Suprapubic skin (tissue), 4 donors: ENCODE measurements at regions not wholly inside any gene's neighbourhood (a gene's known extent, or its start where the extent isn't known, plus 50 kb on each side); places are given as distances from the start of the nearest gene placed in this dataset.

Source experiments
- DNase-seq, 2 donors: peaks; one replicate each; pipeline ENCODE4 v3.0.0-alpha.2; 2019; ENCODE audit warnings: low spot score in 2 of 2
- H3K27ac ChIP-seq: fragments of 200-600 bp; sonication (generic); one replicate; pipeline ENCODE4 v1.5.1; 2019
- H3K27me3 ChIP-seq: fragments of 200-600 bp; sonication (generic); one replicate; pipeline ENCODE4 v1.5.1; 2019
- H3K36me3 ChIP-seq: fragments of 200-600 bp; sonication (generic); one replicate; pipeline ENCODE4 v1.5.1; 2019
- H3K4me1 ChIP-seq: fragments of 200-600 bp; sonication (generic); one replicate; pipeline ENCODE4 v1.5.1; 2019
- H3K4me3 ChIP-seq: fragments of 200-600 bp; sonication (generic); one replicate; pipeline ENCODE4 v1.5.1; 2019; ENCODE audit warnings: mild to moderate bottlenecking
- H3K9me3 ChIP-seq: fragments of 200-600 bp; sonication (generic); one replicate; pipeline ENCODE4 v1.5.1; 2019
- EP300 ChIP-seq: sonication (generic); formaldehyde crosslinking; IDR thresholded peaks from one replicate; pipeline ENCODE4 v1.6.1; 2017; ENCODE audit warnings: antibody characterized with exemption
- POLR2A ChIP-seq, 2 donors: fragments of 450-650 bp; IDR thresholded peaks; one replicate each; pipeline ENCODE4 v1.6.1; 2017; ENCODE audit warnings: antibody characterized with exemption in 2 of 2, mild to moderate bottlenecking in 2 of 2, moderate library complexity in 2 of 2
- POLR2AphosphoS5 ChIP-seq, 3 donors: sonication (generic); formaldehyde crosslinking; IDR thresholded peaks; one replicate each; pipeline ENCODE4 v1.6.1; 2017; ENCODE audit warnings: antibody characterized with exemption in 3 of 3
- WGBS: methylation state at CpG from one replicate; pipeline ENCODE4 v1.1.5; 2018; 5-methylcytosine and 5-hydroxymethylcytosine counted together
- TF ChIP-seq, protein P1 (sequence below), 2 donors: fragments of 200-600 bp in 1 of 2; fragments of 450-650 bp in 1 of 2; sonication (generic) in 1 of 2; IDR thresholded peaks; one replicate each; pipeline ENCODE4 v1.5.1; 2016 to 2019; ENCODE audit warnings: antibody characterized with exemption in 2 of 2, mild to moderate bottlenecking in 1 of 2, moderate library complexity in 1 of 2

GRCh38 chr4:100929758-100930157, 411.9 kb upstream of the EMCN start:
- TF ChIP-seq POLR2AphosphoS5 (IDR thresholded peaks at IDR 0.05) = no peak
- no peak for TF ChIP-seq EP300
- TF ChIP-seq, protein P1, sequence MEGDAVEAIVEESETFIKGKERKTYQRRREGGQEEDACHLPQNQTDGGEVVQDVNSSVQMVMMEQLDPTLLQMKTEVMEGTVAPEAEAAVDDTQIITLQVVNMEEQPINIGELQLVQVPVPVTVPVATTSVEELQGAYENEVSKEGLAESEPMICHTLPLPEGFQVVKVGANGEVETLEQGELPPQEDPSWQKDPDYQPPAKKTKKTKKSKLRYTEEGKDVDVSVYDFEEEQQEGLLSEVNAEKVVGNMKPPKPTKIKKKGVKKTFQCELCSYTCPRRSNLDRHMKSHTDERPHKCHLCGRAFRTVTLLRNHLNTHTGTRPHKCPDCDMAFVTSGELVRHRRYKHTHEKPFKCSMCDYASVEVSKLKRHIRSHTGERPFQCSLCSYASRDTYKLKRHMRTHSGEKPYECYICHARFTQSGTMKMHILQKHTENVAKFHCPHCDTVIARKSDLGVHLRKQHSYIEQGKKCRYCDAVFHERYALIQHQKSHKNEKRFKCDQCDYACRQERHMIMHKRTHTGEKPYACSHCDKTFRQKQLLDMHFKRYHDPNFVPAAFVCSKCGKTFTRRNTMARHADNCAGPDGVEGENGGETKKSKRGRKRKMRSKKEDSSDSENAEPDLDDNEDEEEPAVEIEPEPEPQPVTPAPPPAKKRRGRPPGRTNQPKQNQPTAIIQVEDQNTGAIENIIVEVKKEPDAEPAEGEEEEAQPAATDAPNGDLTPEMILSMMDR (IDR thresholded peaks at IDR 0.05) = no peak
- TF ChIP-seq POLR2A (IDR thresholded peaks at IDR 0.05) = no peak

GRCh38 chr4:100929135-100929534, 411.3 kb upstream of the EMCN start:
- DNase-seq = no peak
- WGBS = 27% methylated on average over 1 of the region's 1 CpG
- Histone ChIP-seq H3K4me1 (peaks cover 11% of the 10 kb centered on the region), H3K36me3 (no peaks in the 10 kb centered on the region), H3K27me3 (no peaks in the 10 kb centered on the region), H3K4me3 (no peak overlapping the region), H3K27ac (no peak overlapping the region), H3K9me3 (no peaks in the 10 kb centered on the region)
- TF ChIP-seq EP300 (no peak), POLR2A (IDR thresholded peaks at IDR 0.05) (no peak), POLR2AphosphoS5 (IDR thresholded peaks at IDR 0.05) (no peak)
- TF ChIP-seq, protein P1 (IDR thresholded peaks at IDR 0.05) = no peak

More at GRCh38 chr4:100929758-100930157, 411.9 kb upstream of the EMCN start:
- 96% methylated on average over 1 of the region's 1 CpG for WGBS
- no peak for DNase-seq
- no peaks in the 10 kb centered on the region for H3K36me3 ChIP-seq
- no peak overlapping the region for H3K27ac ChIP-seq
- no peak overlapping the region for H3K4me3 ChIP-seq
- no peaks in the 10 kb centered on the region for H3K27me3 ChIP-seq
- no peaks in the 10 kb centered on the region for H3K9me3 ChIP-seq
- H3K4me1 ChIP-seq = peaks cover 11% of the 10 kb centered on the region

DNA sequence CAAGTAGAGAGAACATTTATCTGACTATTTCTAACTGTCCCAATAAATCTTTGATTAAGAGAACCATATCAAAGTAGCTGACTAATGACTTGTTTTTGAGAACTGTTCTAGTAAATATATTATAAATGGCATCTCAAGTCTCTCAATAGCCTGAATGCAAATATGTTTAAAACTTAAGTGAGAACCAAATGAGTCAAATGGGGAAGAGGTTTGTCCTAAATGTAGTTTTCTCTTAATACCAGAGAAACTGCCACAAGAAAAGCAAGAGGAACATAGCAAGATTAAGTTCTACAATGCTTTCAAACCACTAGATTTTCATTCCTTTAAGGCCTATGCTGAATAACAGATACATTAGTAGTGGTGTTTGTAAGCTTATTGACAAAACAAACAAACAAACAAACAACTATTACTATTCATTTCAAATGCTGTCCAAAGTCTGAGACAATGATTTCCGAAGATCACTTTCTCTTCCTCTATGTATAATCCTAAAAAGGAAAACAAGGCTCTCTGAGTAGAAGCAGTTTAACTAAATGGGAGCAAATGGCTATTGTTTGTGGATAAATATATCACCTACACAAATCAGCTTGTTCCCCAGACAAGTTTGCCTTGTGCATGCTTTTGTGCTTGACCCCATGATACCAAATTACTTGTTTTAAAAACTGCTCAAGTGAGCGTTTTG, 408.4 kb upstream of the EMCN start:
- Histone ChIP-seq H3K27me3 (no peaks in the 10 kb centered on the region), H3K9me3 (no peaks in the 10 kb centered on the region), H3K4me1 (no peaks in the 10 kb centered on the region), H3K27ac (no peak overlapping the region), H3K36me3 (no peaks in the 10 kb centered on the region), H3K4me3 (no peak overlapping the region)
- WGBS = 91% methylated on average over 2 of the region's 2 CpGs
- no peak for DNase-seq
- TF ChIP-seq POLR2A (IDR thresholded peaks at IDR 0.05) (no peak), EP300 (no peak), POLR2AphosphoS5 (IDR thresholded peaks at IDR 0.05) (no peak)
- TF ChIP-seq, protein P1 (IDR thresholded peaks at IDR 0.05) = no peak

DNA sequence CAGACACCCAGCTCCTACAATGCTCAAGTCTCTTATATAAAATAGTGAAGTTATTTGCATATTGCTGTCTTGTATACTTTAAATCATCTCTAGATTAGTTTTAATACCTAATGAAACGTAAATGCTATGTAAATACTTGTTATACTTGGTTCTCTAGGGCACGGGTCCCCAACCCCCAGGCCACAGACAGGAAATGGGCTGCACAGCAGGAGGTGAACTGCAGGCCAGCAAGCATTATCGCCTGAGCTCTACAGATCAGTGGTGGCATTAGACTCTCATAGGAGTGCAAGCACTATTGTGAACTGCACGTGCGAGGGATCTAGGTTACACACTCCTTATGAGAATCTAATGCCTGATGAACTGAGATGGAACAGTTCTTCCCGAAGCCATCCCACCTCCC, 395.9 kb upstream of the EMCN start:
- no peak overlapping the region for H3K27ac ChIP-seq
- H3K4me3 ChIP-seq = no peak overlapping the region
- WGBS = 87% methylated on average over 6 of the region's 6 CpGs
- no peaks in the 10 kb centered on the region for H3K36me3 ChIP-seq
- no peaks in the 10 kb centered on the region for H3K9me3 ChIP-seq
- H3K4me1 ChIP-seq = no peaks in the 10 kb centered on the region
- no peak for DNase-seq
- TF ChIP-seq POLR2AphosphoS5 (IDR thresholded peaks at IDR 0.05) (no peak), EP300 (no peak), POLR2A (IDR thresholded peaks at IDR 0.05) (no peak)
- TF ChIP-seq, protein P1 (IDR thresholded peaks at IDR 0.05) = no peak
- no peaks in the 10 kb centered on the region for H3K27me3 ChIP-seq

GRCh38 chr4:100908540-100908939, 390.7 kb upstream of the EMCN start:
- TF ChIP-seq POLR2AphosphoS5 (IDR thresholded peaks at IDR 0.05) = no peak
- TF ChIP-seq POLR2A (IDR thresholded peaks at IDR 0.05) = no peak
- H3K27ac ChIP-seq = no peak overlapping the region
- no peak for DNase-seq
- H3K4me3 ChIP-seq = no peak overlapping the region
- 82% methylated on average over 3 of the region's 3 CpGs for WGBS
- H3K9me3 ChIP-seq = no peaks in the 10 kb centered on the region
- no peaks in the 10 kb centered on the region for H3K27me3 ChIP-seq
- H3K36me3 ChIP-seq = no peaks in the 10 kb centered on the region
- H3K4me1 ChIP-seq = no peaks in the 10 kb centered on the region
